ENCODE measurements at regions not wholly inside any gene's neighbourhood (a gene's known extent, or its start where the extent isn't known, plus 50 kb on each side); places are given as distances from the start of the nearest gene placed in this dataset.
A peak's percentile ranks its signal among the peaks of the same experiment; 100 is the strongest.

DNA sequence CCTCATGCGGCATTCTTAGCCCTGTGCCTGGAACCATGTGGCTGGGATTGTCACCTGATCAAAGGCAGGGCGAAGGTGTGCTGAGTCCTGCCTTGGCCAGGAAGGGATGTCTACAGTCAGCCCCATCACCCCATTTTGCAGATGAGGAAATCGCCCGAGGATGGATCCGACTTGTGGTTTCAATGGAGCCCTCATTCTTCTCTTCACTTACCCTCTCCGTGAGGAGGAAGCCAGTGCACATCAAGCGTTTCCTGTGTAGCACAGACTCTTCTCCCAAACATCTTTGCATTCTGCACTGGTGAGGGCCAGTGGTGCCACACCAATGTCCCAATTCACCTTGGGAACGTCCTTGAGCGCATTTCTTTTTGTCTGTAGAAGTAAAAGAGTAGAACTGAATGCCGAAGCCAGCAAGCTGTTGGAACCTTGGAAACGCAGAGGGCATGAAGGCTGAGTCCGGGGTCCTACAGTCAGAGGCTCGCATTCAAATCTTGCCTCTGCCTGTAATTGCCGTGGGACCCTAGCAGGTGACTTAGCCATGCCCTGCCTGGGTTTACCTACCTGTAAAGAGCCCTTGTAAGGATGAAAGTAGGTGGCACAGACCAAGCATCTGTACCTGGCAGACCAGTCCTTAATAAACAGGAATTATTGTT lies 85.4 kb downstream of the IRF8 start:
- intact Hi-C loops (cut with DNase I; ENCODE audit: low total_unique reads): no loop called here
- TF ChIP-seq POLR2A (IDR thresholded peaks at IDR 0.05) (no peak), CTCF (IDR thresholded peaks at IDR 0.05) (no peak)
- 81 to 84% methylated on average over 14 of the region's 14 CpGs for WGBS, 2 donors
- no peak overlapping the region for H3K4me3 ChIP-seq (ENCODE audit: low read depth, poor library complexity, severe bottlenecking)
- no peak for DNase-seq (ENCODE audit: low spot score in 2 of 2)

DNA sequence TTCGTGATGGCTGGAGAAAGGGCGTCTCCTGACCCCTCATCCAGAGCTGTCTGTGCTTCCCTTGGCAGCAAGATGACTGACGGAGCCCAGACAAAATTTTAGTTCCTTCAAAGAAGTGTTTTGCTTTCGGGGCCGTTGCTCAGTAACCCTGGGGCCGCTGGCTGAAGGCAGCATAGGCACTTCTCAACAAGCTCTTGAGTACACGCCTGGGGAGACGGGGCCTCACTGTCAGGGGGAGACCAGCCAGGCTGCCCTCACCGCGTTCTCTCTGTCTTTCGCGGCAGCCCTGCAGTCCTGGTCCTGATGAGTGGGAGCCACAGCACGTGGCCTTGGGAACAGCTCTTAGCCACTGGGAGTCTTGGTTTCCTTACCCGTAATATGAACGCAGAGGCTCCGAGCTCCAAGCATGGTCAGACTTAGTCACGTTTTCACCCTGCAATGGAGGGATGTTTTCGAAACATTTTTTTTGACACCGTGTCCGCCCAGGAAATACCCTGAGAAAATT lies 86.0 kb downstream of the IRF8 start:
- no peak for TF ChIP-seq CTCF (IDR thresholded peaks at IDR 0.05)
- no peak for TF ChIP-seq POLR2A (IDR thresholded peaks at IDR 0.05)
- peak in 1 of 2 donors; percentile 29 for DNase-seq (ENCODE audit: low spot score in 2 of 2)
- intact Hi-C loops (cut with DNase I; ENCODE audit: low total_unique reads): no loop called here
- H3K4me3 ChIP-seq (ENCODE audit: low read depth, poor library complexity, severe bottlenecking): no peak overlapping the region
- WGBS, 2 donors: 51 to 60% methylated on average over 20 of the region's 20 CpGs

DNA sequence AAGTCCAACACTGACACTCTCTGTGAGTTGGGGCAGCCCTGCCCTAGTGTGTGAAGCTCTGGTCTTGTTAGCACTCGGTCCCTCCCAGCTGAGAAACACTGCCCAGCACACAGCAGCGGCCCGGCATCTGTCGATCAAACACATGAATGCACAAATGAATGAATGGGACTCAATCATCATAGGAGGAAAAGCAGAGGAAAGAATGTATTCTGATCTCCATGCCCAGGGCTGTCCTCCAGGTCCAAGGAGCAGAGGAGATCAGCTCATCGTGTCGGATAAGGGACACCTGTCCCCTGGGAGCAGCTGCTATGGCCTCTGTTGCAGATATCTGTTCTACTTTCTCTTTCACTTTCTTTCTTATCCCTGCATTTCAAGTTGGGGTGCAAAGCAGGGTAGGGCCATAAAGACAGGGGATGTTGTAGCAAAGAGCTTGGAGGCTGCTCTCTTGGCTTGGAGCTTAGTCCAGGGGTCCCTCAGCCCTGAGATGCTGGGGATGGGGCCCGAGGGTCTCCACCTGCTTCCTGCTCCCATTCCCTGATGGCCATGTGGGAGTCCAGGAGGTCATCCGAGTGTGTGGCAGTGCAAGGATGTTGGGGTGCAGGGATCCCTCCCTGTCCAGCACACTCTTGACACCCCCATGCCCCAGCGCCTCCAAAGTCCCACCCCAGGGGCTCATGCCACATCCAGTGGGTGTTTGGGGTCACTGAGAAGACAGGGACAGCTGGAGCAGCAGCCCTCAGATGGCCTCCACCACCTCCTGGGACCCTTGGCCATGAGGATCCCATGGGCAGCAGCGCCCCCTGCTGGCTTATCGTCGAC lies 88.2 kb downstream of the IRF8 start:
- no peak overlapping the region for H3K4me3 ChIP-seq (ENCODE audit: low read depth, poor library complexity, severe bottlenecking)
- DNase-seq (ENCODE audit: low spot score in 2 of 2): peak in 1 of 2 donors; percentile 69
- 47 to 57% methylated on average over 7 to 12 of the region's 12 CpGs for WGBS, 2 donors
- intact Hi-C loops (cut with DNase I; ENCODE audit: low total_unique reads): no loop called here
- no peak for TF ChIP-seq POLR2A (IDR thresholded peaks at IDR 0.05)
- no peak for TF ChIP-seq CTCF (IDR thresholded peaks at IDR 0.05)

DNA sequence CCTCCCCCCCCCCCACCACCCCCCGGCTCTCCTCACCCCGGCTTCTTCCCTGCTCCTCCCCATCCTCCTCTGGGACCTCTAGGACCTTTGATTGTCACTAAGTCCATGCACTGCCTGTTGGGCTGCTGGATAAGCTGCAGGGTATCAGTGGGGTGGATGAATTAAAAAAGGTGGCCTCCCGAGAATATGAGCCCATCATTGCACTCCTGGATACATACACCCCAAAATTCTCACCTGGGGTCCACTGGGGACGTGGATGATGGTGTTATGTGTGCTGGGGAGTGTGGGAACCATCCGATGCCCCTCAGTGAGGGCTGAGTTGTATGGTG lies 88.8 kb downstream of the IRF8 start:
- intact Hi-C loops (cut with DNase I; ENCODE audit: low total_unique reads): no loop called here
- WGBS, 2 donors: 38 to 63% methylated on average over 3 to 5 of the region's 5 CpGs
- TF ChIP-seq CTCF (IDR thresholded peaks at IDR 0.05) (no peak), POLR2A (IDR thresholded peaks at IDR 0.05) (no peak)
- DNase-seq (ENCODE audit: low spot score in 2 of 2): peak in 1 of 2 donors; percentile 40
- no peak overlapping the region for H3K4me3 ChIP-seq (ENCODE audit: low read depth, poor library complexity, severe bottlenecking)

- no peak overlapping the region for H3K4me3 ChIP-seq (ENCODE audit: low read depth, poor library complexity, severe bottlenecking)
- 59 to 65% methylated on average over 5 of the region's 5 CpGs for WGBS, 2 donors
- DNase-seq (ENCODE audit: low spot score in 2 of 2): peak in 1 of 2 donors; percentile 13
- intact Hi-C loops (cut with DNase I; ENCODE audit: low total_unique reads): no loop called here
- TF ChIP-seq POLR2A (IDR thresholded peaks at IDR 0.05): no peak
- no peak for TF ChIP-seq CTCF (IDR thresholded peaks at IDR 0.05)
Observed at GRCh38 chr16:85988306-85988705, 89.3 kb downstream of the IRF8 start.

All from lower leg skin (tissue), 4 donors.